ENCODE measurements at regions not wholly inside any gene's neighbourhood (a gene's known extent, or its start where the extent isn't known, plus 50 kb on each side); places are given as distances from the start of the nearest gene placed in this dataset.

DNA sequence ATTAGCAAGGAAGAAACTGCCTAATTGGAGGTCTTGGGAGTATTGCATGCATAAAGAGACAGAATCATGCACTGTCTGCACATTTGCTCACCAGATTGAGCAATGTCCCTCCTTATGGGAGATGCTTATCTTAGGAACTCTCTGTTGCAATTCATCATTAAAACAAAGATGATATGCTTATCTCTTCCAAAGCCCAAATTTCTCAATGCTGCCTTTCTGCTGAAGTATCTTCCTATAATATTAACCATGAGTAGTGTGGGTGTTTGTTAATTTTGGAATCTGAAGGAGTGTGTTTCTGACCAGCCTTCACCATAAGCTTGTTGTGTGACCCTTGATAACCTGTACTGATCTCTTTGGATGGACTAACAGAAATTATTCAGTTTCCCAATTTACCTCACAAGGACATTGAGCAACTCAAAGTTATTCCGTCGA is 1257.6 kb upstream of the FLRT2 start:
- intact Hi-C loops (cut with micrococcal nuclease), result no loop called here
- no peak overlapping the region for H3K4me3 Mint-ChIP-seq
- H3K27me3 Mint-ChIP-seq (ENCODE audit: low read depth in 2 of 2), result no peaks in the 10 kb centered on the region
- H3K4me1 Mint-ChIP-seq, result no peaks in the 10 kb centered on the region
- no peak overlapping the region for H3K27ac Mint-ChIP-seq
- Histone ChIP-seq H3K4me3 (ENCODE audit: low read length) (no peak overlapping the region), H3K9me3 (ENCODE audit: control insufficient read depth, insufficient read depth, low read length) (peaks cover 3% of the 10 kb centered on the region), H3K4me1 (ENCODE audit: control insufficient read depth, insufficient read depth, low read length) (no peaks in the 10 kb centered on the region), H3K27ac (ENCODE audit: low read length) (no peak overlapping the region), H3K27me3 (ENCODE audit: control insufficient read depth, insufficient read depth, low read length) (no peaks in the 10 kb centered on the region), H3K36me3 (ENCODE audit: control insufficient read depth, insufficient read depth, low read length) (no peaks in the 10 kb centered on the region)
- TF ChIP-seq, protein P1, sequence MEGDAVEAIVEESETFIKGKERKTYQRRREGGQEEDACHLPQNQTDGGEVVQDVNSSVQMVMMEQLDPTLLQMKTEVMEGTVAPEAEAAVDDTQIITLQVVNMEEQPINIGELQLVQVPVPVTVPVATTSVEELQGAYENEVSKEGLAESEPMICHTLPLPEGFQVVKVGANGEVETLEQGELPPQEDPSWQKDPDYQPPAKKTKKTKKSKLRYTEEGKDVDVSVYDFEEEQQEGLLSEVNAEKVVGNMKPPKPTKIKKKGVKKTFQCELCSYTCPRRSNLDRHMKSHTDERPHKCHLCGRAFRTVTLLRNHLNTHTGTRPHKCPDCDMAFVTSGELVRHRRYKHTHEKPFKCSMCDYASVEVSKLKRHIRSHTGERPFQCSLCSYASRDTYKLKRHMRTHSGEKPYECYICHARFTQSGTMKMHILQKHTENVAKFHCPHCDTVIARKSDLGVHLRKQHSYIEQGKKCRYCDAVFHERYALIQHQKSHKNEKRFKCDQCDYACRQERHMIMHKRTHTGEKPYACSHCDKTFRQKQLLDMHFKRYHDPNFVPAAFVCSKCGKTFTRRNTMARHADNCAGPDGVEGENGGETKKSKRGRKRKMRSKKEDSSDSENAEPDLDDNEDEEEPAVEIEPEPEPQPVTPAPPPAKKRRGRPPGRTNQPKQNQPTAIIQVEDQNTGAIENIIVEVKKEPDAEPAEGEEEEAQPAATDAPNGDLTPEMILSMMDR (IDR thresholded peaks at IDR 0.05), result no peak
- H3K36me3 Mint-ChIP-seq, result peaks cover 7% of the 10 kb centered on the region
- H3K9me3 Mint-ChIP-seq, result peaks cover 8 to 10% of the 10 kb centered on the region in 2 donors
- ATAC-seq (no peak), DNase-seq (no peak)
- 93% methylated on average over 2 of the region's 2 CpGs for WGBS (ENCODE audit: insufficient coverage)

DNA sequence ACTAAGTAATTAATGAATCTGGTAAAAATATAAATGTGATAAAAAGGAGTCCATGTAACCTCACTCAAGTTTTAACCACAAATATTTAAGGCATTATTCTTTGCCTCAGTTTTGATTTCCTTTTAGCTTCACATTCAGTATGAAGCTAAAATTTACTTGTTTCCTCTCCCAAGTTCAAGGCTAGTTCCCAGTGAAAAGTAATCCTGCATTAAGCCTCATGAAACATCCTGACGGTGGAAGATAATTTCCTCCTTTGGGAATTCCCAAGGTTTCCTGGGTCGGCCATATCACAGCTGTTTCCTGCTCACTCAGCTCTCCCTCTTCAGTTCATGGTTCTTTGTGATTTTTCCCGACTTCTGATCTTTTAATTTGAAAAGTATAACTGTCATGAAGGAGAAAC is 1256.8 kb upstream of the FLRT2 start:
- no peak for ATAC-seq
- H3K27ac Mint-ChIP-seq, result no peak overlapping the region
- H3K9me3 Mint-ChIP-seq, result peaks cover 8 to 10% of the 10 kb centered on the region in 2 donors
- H3K4me3 Mint-ChIP-seq, result no peak overlapping the region
- peaks cover 7% of the 10 kb centered on the region for H3K36me3 Mint-ChIP-seq
- DNase-seq, result no peak
- 91% methylated on average over 2 of the region's 3 CpGs for WGBS (ENCODE audit: insufficient coverage)
- no peaks in the 10 kb centered on the region for H3K27me3 Mint-ChIP-seq (ENCODE audit: low read depth in 2 of 2)
- Histone ChIP-seq H3K36me3 (ENCODE audit: control insufficient read depth, insufficient read depth, low read length) (no peaks in the 10 kb centered on the region), H3K4me1 (ENCODE audit: control insufficient read depth, insufficient read depth, low read length) (no peaks in the 10 kb centered on the region), H3K27ac (ENCODE audit: low read length) (no peak overlapping the region), H3K4me3 (ENCODE audit: low read length) (no peak overlapping the region), H3K27me3 (ENCODE audit: control insufficient read depth, insufficient read depth, low read length) (no peaks in the 10 kb centered on the region), H3K9me3 (ENCODE audit: control insufficient read depth, insufficient read depth, low read length) (no peaks in the 10 kb centered on the region)
- intact Hi-C loops (cut with micrococcal nuclease), result no loop called here
- H3K4me1 Mint-ChIP-seq, result no peaks in the 10 kb centered on the region
- TF ChIP-seq, protein P1 (IDR thresholded peaks at IDR 0.05), result no peak

DNA sequence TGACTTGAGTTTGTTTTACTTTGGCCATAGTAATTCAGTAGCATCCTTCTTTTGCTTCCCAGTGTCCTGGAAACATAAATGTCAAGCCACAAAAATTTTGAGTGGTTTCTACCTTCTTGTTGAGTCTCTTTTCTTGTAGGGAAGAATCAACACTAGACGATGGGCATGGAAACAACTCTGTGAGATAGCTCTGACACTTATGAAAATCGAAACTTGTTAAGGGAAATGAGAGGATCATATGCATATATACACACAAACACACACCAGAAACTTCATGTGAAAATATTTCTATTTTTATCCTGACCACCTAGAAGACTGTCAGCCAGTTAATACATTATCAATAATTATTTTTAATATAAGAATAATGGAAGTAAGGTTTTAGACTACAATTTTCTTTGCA is 1247.3 kb upstream of the FLRT2 start:
- no peaks in the 10 kb centered on the region for H3K4me1 Mint-ChIP-seq
- 86% methylated on average over 1 of the region's 2 CpGs for WGBS (ENCODE audit: insufficient coverage)
- no peak overlapping the region for H3K27ac Mint-ChIP-seq
- intact Hi-C loops (cut with micrococcal nuclease), result no loop called here
- H3K4me3 Mint-ChIP-seq, result no peak overlapping the region
- DNase-seq, result no peak
- Histone ChIP-seq H3K27ac (ENCODE audit: low read length) (no peak overlapping the region), H3K9me3 (ENCODE audit: control insufficient read depth, insufficient read depth, low read length) (peaks cover 4% of the 10 kb centered on the region), H3K4me1 (ENCODE audit: control insufficient read depth, insufficient read depth, low read length) (no peaks in the 10 kb centered on the region), H3K4me3 (ENCODE audit: low read length) (no peak overlapping the region), H3K27me3 (ENCODE audit: control insufficient read depth, insufficient read depth, low read length) (no peaks in the 10 kb centered on the region), H3K36me3 (ENCODE audit: control insufficient read depth, insufficient read depth, low read length) (no peaks in the 10 kb centered on the region)
- TF ChIP-seq, protein P1 (IDR thresholded peaks at IDR 0.05), result no peak
- ATAC-seq, result no peak
- H3K36me3 Mint-ChIP-seq, result no peaks in the 10 kb centered on the region
- peaks cover 0 to 5% of the 10 kb centered on the region in 2 donors for H3K9me3 Mint-ChIP-seq
- H3K27me3 Mint-ChIP-seq (ENCODE audit: low read depth in 2 of 2), result no peaks in the 10 kb centered on the region

DNA sequence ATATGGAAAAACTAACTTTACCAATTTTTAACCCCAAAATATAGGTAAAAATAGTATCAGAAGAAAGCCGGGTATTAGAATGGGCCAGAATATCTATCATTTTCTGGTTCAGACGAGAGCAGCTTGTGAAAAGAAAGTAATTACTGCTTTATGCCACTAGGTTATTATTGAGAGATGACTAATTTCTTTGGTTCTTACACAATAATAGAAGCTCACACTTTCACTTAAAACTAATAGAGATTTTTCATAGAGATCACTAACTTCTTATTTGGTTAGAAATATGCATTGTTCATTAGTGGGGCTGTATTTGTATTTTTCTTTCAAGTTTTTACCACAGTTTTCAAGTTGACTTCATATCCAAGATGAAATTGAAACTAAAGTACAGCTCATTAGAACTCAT is 1241.2 kb upstream of the FLRT2 start:
- no CpG with 5 or more reads among the region's 2 CpGs for WGBS (ENCODE audit: insufficient coverage)
- DNase-seq, result no peak

More for the DNA sequence above, 1241.2 kb upstream of the FLRT2 start:
- Mint-ChIP-seq H3K9me3 (peaks cover 8 to 10% of the 10 kb centered on the region in 2 donors), H3K4me3 (no peak overlapping the region), H3K4me1 (no peaks in the 10 kb centered on the region), H3K27ac (no peak overlapping the region), H3K27me3 (ENCODE audit: low read depth in 2 of 2) (no peaks in the 10 kb centered on the region), H3K36me3 (no peaks in the 10 kb centered on the region)
- Histone ChIP-seq H3K9me3 (ENCODE audit: control insufficient read depth, insufficient read depth, low read length) (peaks cover 7% of the 10 kb centered on the region), H3K4me1 (ENCODE audit: control insufficient read depth, insufficient read depth, low read length) (no peaks in the 10 kb centered on the region), H3K4me3 (ENCODE audit: low read length) (no peak overlapping the region), H3K27me3 (ENCODE audit: control insufficient read depth, insufficient read depth, low read length) (no peaks in the 10 kb centered on the region), H3K36me3 (ENCODE audit: control insufficient read depth, insufficient read depth, low read length) (no peaks in the 10 kb centered on the region), H3K27ac (ENCODE audit: low read length) (no peak overlapping the region)
- TF ChIP-seq, protein P1 (IDR thresholded peaks at IDR 0.05), result no peak
- intact Hi-C loops (cut with micrococcal nuclease), result no loop called here
- ATAC-seq, result no peak

Measured in natural killer cell (primary cell).